GM12878 (cell line): ENCODE measurements at regions not wholly inside any gene's neighbourhood (a gene's known extent, or its start where the extent isn't known, plus 50 kb on each side); places are given as distances from the start of the nearest gene placed in this dataset.

Experiments used
- ATAC-seq: fragments of 200-7000 bp; cut with Tn5 transposase; 3 replicates; pipeline ENCODE4 v1.9.1; 2020; ENCODE audit warnings: mild to moderate bottlenecking, moderate library complexity
- BruUV-seq: library from RNA; stranded (reverse); fragments of 400-500 nt; replicated peaks from 2 replicates; lab custom pipeline; 2021; lab: Mats Ljungman, UMichigan
- CTCF ChIA-PET: fragments of 300-600 bp; sonication (Branson Sonifier 250); formaldehyde crosslinking; extraction: SDS; loops from one replicate; lab custom pipeline; 2021; ENCODE audit warnings: inconsistent platforms; lab: Yijun Ruan, JAX
- POLR2A ChIA-PET: fragments of 350-600 bp; formaldehyde crosslinking; extraction: SDS; loops from one replicate; lab custom pipeline; 2021; ENCODE audit warnings: inconsistent platforms; lab: Charles Lee
- RAD21 ChIA-PET: fragments of 300-600 bp; sonication (Branson Sonifier 250); formaldehyde crosslinking; loops from one replicate; lab custom pipeline; 2023; ENCODE audit warnings: antibody characterized with exemption; ENCODE audit not compliant: unreplicated experiment; lab: Charles Lee
- SMC1A ChIA-PET: fragments of 300-600 bp; sonication (Branson Sonifier 250); formaldehyde crosslinking; loops from one replicate; lab custom pipeline; 2023; ENCODE audit not compliant: unreplicated experiment, uncharacterized antibody; lab: Charles Lee
- DNase-seq: peaks from one replicate; pipeline ENCODE4 v3.0.0-alpha.2; 2011; ENCODE audit warnings: low read depth, low spot score
- FAIRE-seq: peaks from 3 replicates; lab custom pipeline; 2011; peaks lifted over from hg19 to GRCh38; lab: Jason Lieb, UNC
- H2AFZ ChIP-seq: 2 replicates; pipeline ENCODE4 v1.6.0; 2011; ENCODE audit warnings: low read depth, low read length, control low read depth; ENCODE audit not compliant: control insufficient read depth
- H3K27ac ChIP-seq: 2 replicates; pipeline ENCODE4 v1.5.1; 2011; ENCODE audit warnings: control low read depth; ENCODE audit not compliant: control insufficient read depth, insufficient read depth
- H3K27me3 ChIP-seq, 2 experiments: replicated peaks in 1 of 2; 2 replicates each; pipeline versions ENCODE4 v1.6.0 to v1.6.1; 2011; ENCODE audit warnings: low read length in 1 of 2; ENCODE audit not compliant: control insufficient read depth in 2 of 2, insufficient read depth in 2 of 2
- H3K36me3 ChIP-seq, 2 experiments: 2 replicates each; pipeline ENCODE4 v1.5.1; 2011; ENCODE audit warnings: low read length in 1 of 2; ENCODE audit not compliant: control insufficient read depth in 2 of 2, insufficient read depth in 2 of 2
- H3K4me1 ChIP-seq: 2 replicates; pipeline ENCODE4 v1.6.1; 2011; ENCODE audit warnings: mild to moderate bottlenecking, low read length, moderate library complexity, mixed read lengths; ENCODE audit not compliant: control insufficient read depth, insufficient read depth
- H3K4me2 ChIP-seq: 2 replicates; pipeline ENCODE4 v1.6.0; 2011; ENCODE audit warnings: control low read depth; ENCODE audit not compliant: control insufficient read depth, insufficient read depth
- H3K4me3 ChIP-seq: fragments of 200-600 bp; sonication (generic); 2 replicates; pipeline ENCODE4 v1.5.1; 2016
- H3K79me2 ChIP-seq: 2 replicates; pipeline ENCODE4 v1.6.0; 2011; ENCODE audit warnings: low read length; ENCODE audit not compliant: control insufficient read depth, insufficient read depth
- H3K9ac ChIP-seq: 2 replicates; pipeline ENCODE4 v1.8.0; 2011; ENCODE audit warnings: low read length, control low read depth, mixed read lengths; ENCODE audit not compliant: control insufficient read depth, insufficient read depth
- H3K9me3 ChIP-seq: replicated peaks from 3 replicates; pipeline ENCODE4 v1.5.1; 2011; ENCODE audit warnings: mild to moderate bottlenecking, low read length; ENCODE audit not compliant: control insufficient read depth, insufficient read depth
- H4K20me1 ChIP-seq: 2 replicates; pipeline ENCODE4 v1.6.0; 2011; ENCODE audit not compliant: control insufficient read depth, insufficient read depth
- BHLHE40 ChIP-seq, 2 experiments: fragments of 450-650 bp in 1 of 2; IDR thresholded peaks; 2 replicates each; pipeline ENCODE4 v1.6.1; 2011 to 2017; ENCODE audit warnings: low read depth in 2 of 2, borderline replicate concordance in 1 of 2, improper control_type of control experiment in 1 of 2, low read length in 1 of 2, mild to moderate bottlenecking in 1 of 2
- EZH2 ChIP-seq: IDR thresholded peaks from 2 replicates; pipeline ENCODE4 v1.6.1; 2012; ENCODE audit warnings: low read depth, mild to moderate bottlenecking, control low read depth, inconsistent platforms, low read length, borderline replicate concordance; ENCODE audit not compliant: control insufficient read depth
- FOXM1 ChIP-seq: IDR thresholded peaks from 2 replicates; pipeline ENCODE4 v1.6.1; 2012; ENCODE audit warnings: low read depth, mild to moderate bottlenecking, inconsistent platforms, low read length, moderate library complexity
- GABPA ChIP-seq: IDR thresholded peaks from 2 replicates; pipeline ENCODE4 v1.6.1; 2014; ENCODE audit warnings: antibody characterized with exemption, low read depth, mild to moderate bottlenecking, inconsistent platforms
- JUNB ChIP-seq: IDR thresholded peaks from 2 replicates; pipeline ENCODE4 v1.6.1; 2016; ENCODE audit warnings: antibody characterized with exemption, mild to moderate bottlenecking
- NFYA ChIP-seq: IDR thresholded peaks from 2 replicates; pipeline ENCODE4 v1.6.1; 2011; ENCODE audit warnings: low read depth, mild to moderate bottlenecking, low read length, improper control_type of control experiment, borderline replicate concordance
- WGBS: methylation state at CpG from one replicate; pipeline ENCODE4 v1.1.6; 2016; ENCODE audit warnings: low lambda C conversion rate; ENCODE audit not compliant: insufficient replicate concordance, insufficient coverage; ENCODE audit errors: missing lambda C conversion rate; 5-methylcytosine and 5-hydroxymethylcytosine counted together
- in situ Hi-C: fragments of 300-500 bp; cut with MboI; formaldehyde crosslinking; loops from 9 replicates; pipeline ENCODE4 v1.14.3; 2018; ENCODE audit warnings: mixed read lengths
- intact Hi-C: fragments of 100-400 bp; cut with micrococcal nuclease; formaldehyde crosslinking; loops from one replicate; pipeline ENCODE4 v1.14.2; 2022; ENCODE audit not compliant: unreplicated experiment
- TF ChIP-seq, protein P1 (sequence below): IDR thresholded peaks from 2 replicates; pipeline ENCODE4 v1.6.1; 2012; ENCODE audit warnings: low read depth, low read length, improper control_type of control experiment
- TF ChIP-seq, protein P2 (sequence below): IDR thresholded peaks from 2 replicates; pipeline ENCODE4 v1.6.1; 2012; ENCODE audit warnings: low read depth, low read length, improper control_type of control experiment
- TF ChIP-seq, protein P3 (sequence below): fragments of 450-650 bp; IDR thresholded peaks from 2 replicates; pipeline ENCODE4 v1.6.1; 2016; ENCODE audit warnings: mild to moderate bottlenecking
- TF ChIP-seq, protein P4 (sequence below): fragments of 450-650 bp; IDR thresholded peaks from 2 replicates; pipeline ENCODE4 v1.6.1; 2017; ENCODE audit warnings: low read depth, mild to moderate bottlenecking, moderate library complexity

DNA sequence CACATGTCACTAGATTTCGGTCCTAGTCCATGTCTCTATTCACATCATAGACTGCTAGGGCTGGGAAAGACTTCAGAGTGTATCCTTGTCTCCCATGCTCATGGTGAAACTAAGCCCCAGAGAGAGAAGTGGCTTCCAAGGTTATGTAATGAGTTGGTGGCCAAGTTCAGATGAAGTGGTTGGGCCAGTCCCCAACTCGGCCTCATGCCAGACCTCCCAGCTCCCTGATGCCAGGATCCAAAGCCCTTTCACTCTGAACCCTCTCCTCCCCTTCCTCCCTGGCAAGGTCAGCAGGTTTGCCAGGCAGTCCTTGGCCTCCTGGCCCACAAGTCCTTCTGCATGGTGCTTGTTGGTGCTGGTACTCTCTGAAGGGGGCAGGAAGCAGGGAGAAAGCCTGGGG is 189.7 kb downstream of the AXIN2 start:
- intact Hi-C loops: no loop called here
- ChIA-PET RAD21 (no interaction called here), SMC1A (no interaction called here), CTCF (no interaction called here)
- no peaks in the 10 kb centered on the region for H4K20me1 ChIP-seq
- ATAC-seq: no peak
- whole genome bisulfite sequencing: 0% methylated on average over 2 of the region's 2 CpGs
- BruUV-seq: no TSS peak
- TF ChIP-seq NFYA (no peak), JUNB (no peak), FOXM1 (no peak), GABPA (no peak), BHLHE40 (IDR thresholded peaks at IDR 0.05; ENCODE audit: borderline replicate concordance in 1 of 2, low read depth in 2 of 2, low read length in 1 of 2) (no peak), EZH2 (no peak)
- TF ChIP-seq, protein P1, sequence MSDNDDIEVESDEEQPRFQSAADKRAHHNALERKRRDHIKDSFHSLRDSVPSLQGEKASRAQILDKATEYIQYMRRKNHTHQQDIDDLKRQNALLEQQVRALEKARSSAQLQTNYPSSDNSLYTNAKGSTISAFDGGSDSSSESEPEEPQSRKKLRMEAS: no peak
- TF ChIP-seq, protein P2, sequence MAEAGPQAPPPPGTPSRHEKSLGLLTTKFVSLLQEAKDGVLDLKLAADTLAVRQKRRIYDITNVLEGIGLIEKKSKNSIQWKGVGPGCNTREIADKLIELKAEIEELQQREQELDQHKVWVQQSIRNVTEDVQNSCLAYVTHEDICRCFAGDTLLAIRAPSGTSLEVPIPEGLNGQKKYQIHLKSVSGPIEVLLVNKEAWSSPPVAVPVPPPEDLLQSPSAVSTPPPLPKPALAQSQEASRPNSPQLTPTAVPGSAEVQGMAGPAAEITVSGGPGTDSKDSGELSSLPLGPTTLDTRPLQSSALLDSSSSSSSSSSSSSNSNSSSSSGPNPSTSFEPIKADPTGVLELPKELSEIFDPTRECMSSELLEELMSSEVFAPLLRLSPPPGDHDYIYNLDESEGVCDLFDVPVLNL: no peak
- TF ChIP-seq, protein P3, sequence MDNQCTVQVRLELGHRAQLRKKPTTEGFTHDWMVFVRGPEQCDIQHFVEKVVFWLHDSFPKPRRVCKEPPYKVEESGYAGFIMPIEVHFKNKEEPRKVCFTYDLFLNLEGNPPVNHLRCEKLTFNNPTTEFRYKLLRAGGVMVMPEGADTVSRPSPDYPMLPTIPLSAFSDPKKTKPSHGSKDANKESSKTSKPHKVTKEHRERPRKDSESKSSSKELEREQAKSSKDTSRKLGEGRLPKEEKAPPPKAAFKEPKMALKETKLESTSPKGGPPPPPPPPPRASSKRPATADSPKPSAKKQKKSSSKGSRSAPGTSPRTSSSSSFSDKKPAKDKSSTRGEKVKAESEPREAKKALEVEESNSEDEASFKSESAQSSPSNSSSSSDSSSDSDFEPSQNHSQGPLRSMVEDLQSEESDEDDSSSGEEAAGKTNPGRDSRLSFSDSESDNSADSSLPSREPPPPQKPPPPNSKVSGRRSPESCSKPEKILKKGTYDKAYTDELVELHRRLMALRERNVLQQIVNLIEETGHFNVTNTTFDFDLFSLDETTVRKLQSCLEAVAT: no peak
- TF ChIP-seq, protein P4, sequence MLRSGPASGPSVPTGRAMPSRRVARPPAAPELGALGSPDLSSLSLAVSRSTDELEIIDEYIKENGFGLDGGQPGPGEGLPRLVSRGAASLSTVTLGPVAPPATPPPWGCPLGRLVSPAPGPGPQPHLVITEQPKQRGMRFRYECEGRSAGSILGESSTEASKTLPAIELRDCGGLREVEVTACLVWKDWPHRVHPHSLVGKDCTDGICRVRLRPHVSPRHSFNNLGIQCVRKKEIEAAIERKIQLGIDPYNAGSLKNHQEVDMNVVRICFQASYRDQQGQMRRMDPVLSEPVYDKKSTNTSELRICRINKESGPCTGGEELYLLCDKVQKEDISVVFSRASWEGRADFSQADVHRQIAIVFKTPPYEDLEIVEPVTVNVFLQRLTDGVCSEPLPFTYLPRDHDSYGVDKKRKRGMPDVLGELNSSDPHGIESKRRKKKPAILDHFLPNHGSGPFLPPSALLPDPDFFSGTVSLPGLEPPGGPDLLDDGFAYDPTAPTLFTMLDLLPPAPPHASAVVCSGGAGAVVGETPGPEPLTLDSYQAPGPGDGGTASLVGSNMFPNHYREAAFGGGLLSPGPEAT: no peak
- TF ChIP-seq, all 136 proteins: peak for 0
- Histone ChIP-seq H3K4me2 (no peak overlapping the region), H3K27ac (no peak overlapping the region), H3K27me3 (no peaks in the 10 kb centered on the region; a peak in 1 of 4 replicates), H3K4me3 (no peak overlapping the region), H2AFZ (no peak overlapping the region), H3K36me3 (no peaks in the 10 kb centered on the region), H3K9me3 (no peaks in the 10 kb centered on the region), H3K4me1 (no peaks in the 10 kb centered on the region), H3K79me2 (no peaks in the 10 kb centered on the region), H3K9ac (no peak overlapping the region)
- DNase-seq (no peak), FAIRE-seq (no peak)
- POLR2A ChIA-PET: no interaction called here
- in situ Hi-C loops: no loop called here
